Adrenal gland (tissue), 5 donors: ENCODE measurements at regions not wholly inside any gene's neighbourhood (a gene's known extent, or its start where the extent isn't known, plus 50 kb on each side); places are given as distances from the start of the nearest gene placed in this dataset.
"Not testable (repeated sequence)": the region's sequence is repeated elsewhere in the genome, so short reads cannot be mapped to it uniquely, and the experiment has no call there.

Experiments used
- CTCF ChIP-seq, 6 experiments: fragments of 450-650 bp in 4 of 6; fragments of 200-600 bp in 2 of 6; sonication (generic) in 1 of 6; IDR thresholded peaks; 1 replicate in 5 of 6; 2 replicates in 1 of 6; pipeline versions ENCODE4 v1.5.1 to v1.8.0; 2016 to 2021; ENCODE audit warnings: antibody characterized with exemption in 6 of 6, mild to moderate bottlenecking in 2 of 6, moderate library complexity in 1 of 6
- POLR2A ChIP-seq, 2 donors: fragments of 450-650 bp; IDR thresholded peaks; one replicate each; pipeline ENCODE4 v1.6.1; 2017; ENCODE audit warnings: antibody characterized with exemption in 2 of 2, mild to moderate bottlenecking in 2 of 2, moderate library complexity in 1 of 2
- donor health status: DM: no; HTN: no; CAD: no.

GRCh38 chr7:36539-36938 is 155.8 kb upstream of the FAM20C start:
- TF ChIP-seq CTCF, POLR2A (IDR thresholded peaks at IDR 0.05): not testable (repeated sequence)
